ENCODE measurements at regions not wholly inside any gene's neighbourhood (a gene's known extent, or its start where the extent isn't known, plus 50 kb on each side); places are given as distances from the start of the nearest gene placed in this dataset.

DNA sequence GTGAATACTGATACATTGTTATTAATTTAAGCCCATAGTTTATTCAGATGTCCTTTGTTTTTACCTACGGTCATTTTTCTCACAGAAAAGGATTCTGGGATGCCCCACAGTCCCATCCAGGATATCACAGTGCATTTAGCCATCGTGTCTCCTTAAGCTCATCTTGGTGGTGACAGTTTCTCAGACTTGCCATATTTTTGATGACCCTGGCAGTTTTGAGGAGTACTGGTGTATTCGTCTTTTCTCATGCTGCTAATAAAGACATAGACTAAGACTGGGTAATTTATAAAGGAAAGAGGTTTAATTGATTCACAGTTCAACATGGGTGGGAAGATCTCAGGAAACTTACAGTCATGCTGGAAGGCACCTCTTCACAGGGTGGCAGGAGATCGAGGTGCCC is 295.9 kb upstream of the CDH4 start:
- DNase-seq (ENCODE audit: low spot score in 2 of 2): no peak
- no peaks in the 10 kb centered on the region for H3K36me3 ChIP-seq
- H3K9me3 ChIP-seq: no peaks in the 10 kb centered on the region
- intact Hi-C loops (cut with DNase I): no loop called here
- no peaks in the 10 kb centered on the region for H3K4me1 ChIP-seq
- H3K27ac ChIP-seq: no peak overlapping the region
- TF ChIP-seq, protein P1, sequence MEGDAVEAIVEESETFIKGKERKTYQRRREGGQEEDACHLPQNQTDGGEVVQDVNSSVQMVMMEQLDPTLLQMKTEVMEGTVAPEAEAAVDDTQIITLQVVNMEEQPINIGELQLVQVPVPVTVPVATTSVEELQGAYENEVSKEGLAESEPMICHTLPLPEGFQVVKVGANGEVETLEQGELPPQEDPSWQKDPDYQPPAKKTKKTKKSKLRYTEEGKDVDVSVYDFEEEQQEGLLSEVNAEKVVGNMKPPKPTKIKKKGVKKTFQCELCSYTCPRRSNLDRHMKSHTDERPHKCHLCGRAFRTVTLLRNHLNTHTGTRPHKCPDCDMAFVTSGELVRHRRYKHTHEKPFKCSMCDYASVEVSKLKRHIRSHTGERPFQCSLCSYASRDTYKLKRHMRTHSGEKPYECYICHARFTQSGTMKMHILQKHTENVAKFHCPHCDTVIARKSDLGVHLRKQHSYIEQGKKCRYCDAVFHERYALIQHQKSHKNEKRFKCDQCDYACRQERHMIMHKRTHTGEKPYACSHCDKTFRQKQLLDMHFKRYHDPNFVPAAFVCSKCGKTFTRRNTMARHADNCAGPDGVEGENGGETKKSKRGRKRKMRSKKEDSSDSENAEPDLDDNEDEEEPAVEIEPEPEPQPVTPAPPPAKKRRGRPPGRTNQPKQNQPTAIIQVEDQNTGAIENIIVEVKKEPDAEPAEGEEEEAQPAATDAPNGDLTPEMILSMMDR (IDR thresholded peaks at IDR 0.05): no peak
- H3K27me3 ChIP-seq: no peaks in the 10 kb centered on the region
- no peak overlapping the region for H3K4me3 ChIP-seq

DNA sequence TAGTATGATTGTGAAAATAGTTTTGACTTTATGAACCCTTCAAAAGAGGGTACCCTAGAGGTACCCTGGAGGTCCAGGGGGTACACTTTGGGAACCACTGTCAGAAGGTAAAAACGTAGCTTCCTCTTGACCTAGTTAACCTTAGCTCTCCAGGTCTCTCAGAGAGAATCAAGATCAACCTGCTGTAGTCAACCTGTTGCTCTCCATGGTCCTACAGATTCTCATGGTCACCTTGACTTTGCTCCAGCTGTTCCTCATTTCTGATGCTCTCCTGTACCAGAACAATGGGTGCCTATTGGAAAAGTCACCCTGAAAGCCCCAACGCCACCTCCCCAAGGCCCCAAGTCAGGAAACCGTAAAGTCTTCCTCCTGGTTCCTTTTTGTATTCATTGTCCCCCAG is 294.4 kb upstream of the CDH4 start:
- no peak for DNase-seq (ENCODE audit: low spot score in 2 of 2)
- Histone ChIP-seq H3K36me3 (no peaks in the 10 kb centered on the region), H3K27me3 (no peaks in the 10 kb centered on the region), H3K4me1 (no peaks in the 10 kb centered on the region), H3K4me3 (no peak overlapping the region), H3K9me3 (no peaks in the 10 kb centered on the region), H3K27ac (no peak overlapping the region)
- intact Hi-C loops (cut with DNase I): no loop called here
- TF ChIP-seq, protein P1 (IDR thresholded peaks at IDR 0.05): no peak

DNA sequence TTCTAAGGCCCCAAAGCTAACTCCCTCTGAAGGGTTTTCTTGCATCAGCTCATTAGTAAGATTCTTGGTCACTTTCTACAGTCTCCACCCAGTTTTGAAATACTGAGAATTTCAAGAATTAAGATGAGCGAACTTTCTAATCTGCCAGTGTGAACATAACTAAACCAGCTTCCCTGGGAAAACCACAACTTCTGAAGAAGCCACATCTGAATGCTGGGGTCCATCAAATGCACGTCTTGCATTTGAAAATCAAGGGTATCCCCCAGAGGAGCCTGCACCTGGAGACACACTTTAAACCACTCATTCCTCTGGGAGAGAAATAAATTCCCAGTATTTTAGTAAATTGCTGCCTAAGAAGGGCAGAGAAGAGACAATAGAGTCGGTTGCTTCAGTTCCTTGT is 292.1 kb upstream of the CDH4 start:
- Histone ChIP-seq H3K36me3 (no peaks in the 10 kb centered on the region), H3K27me3 (no peaks in the 10 kb centered on the region), H3K9me3 (no peaks in the 10 kb centered on the region), H3K27ac (no peak overlapping the region), H3K4me1 (no peaks in the 10 kb centered on the region), H3K4me3 (no peak overlapping the region)
- intact Hi-C loops (cut with DNase I): no loop called here
- TF ChIP-seq, protein P1 (IDR thresholded peaks at IDR 0.05): no peak
- no peak for DNase-seq (ENCODE audit: low spot score in 2 of 2)

DNA sequence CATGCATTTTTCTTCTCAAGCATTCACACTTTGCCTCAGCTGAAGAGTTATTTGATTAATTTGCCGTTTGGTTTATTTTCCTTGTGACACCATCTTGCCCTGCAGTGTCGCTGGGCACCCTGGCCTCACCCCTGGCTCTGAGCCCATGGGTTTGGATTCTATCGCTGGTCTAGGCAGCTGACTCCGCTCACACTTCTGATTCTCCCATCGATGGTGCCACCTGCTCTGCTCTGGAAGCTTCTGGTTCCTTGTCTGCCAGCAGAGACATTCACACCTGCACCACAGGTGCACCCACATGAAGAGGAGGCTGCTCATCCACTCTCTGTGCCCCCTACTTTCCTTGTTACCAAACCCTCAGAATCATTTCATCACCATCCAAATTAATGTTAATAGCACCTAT is 291.6 kb upstream of the CDH4 start:
- TF ChIP-seq, protein P1 (IDR thresholded peaks at IDR 0.05): no peak
- no peak for DNase-seq (ENCODE audit: low spot score in 2 of 2)
- intact Hi-C loops (cut with DNase I): no loop called here
- Histone ChIP-seq H3K4me1 (no peaks in the 10 kb centered on the region), H3K4me3 (no peak overlapping the region), H3K9me3 (no peaks in the 10 kb centered on the region), H3K36me3 (no peaks in the 10 kb centered on the region), H3K27ac (no peak overlapping the region), H3K27me3 (no peaks in the 10 kb centered on the region)

DNA sequence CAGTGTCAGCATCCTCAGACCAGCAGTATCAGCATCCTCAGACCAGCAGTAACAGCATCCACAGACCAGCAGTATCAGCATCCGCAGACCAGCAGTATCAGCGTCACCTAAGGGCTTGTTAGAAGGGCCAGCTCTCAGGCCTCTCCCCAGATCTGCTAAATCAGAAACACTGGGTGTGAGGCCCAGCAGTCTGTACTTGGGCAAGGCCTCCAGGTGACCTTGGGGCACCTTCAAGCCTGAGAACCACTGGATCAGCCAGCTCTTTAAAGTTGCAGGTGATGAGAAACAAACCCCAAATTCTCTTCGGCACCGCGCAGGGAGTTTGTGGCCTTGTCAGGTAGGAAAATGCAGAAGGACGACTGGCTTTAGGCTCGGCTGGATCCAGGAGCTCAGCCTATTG is 290.5 kb upstream of the CDH4 start:
- no peaks in the 10 kb centered on the region for H3K9me3 ChIP-seq
- TF ChIP-seq, protein P1 (IDR thresholded peaks at IDR 0.05): no peak
- no peak overlapping the region for H3K4me3 ChIP-seq

DNA sequence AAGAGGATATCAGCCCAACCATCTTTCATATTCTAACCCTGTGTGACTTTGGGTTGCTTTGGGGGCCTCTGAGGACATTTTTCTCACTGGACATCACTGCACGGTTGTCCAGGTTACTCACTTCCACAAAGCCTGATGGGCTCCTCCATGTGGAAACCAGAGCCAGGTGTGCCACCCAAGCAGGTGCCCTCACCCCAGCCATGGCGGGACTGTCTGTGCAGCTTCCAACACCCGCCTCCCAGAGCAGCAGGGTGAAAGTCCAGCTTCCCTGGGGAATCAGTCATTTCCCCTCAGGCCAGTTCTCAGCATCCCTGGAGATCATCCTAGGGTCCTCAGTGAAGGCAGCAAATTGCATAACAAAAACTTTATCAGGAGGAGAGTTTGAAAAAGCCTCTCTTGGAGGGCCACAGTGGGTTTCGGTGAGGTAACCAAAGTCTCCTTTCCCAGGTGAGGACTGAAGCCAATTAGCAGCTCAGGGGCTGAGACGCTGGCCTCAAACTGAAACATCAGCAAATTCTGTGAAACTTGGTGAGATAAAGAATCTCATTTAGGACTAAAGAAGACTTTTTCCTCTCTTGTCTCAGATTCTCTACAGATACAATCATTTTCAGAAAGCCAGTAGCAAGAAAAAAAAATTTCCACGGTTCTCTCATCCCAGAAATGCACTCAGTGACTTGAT is 289.6 kb upstream of the CDH4 start:
- Histone ChIP-seq H3K9me3 (no peaks in the 10 kb centered on the region), H3K4me1 (no peaks in the 10 kb centered on the region), H3K27ac (no peak overlapping the region), H3K27me3 (no peaks in the 10 kb centered on the region), H3K36me3 (no peaks in the 10 kb centered on the region), H3K4me3 (no peak overlapping the region)
- no peak for DNase-seq (ENCODE audit: low spot score in 2 of 2)
- intact Hi-C loops (cut with DNase I): no loop called here
- TF ChIP-seq, protein P1 (IDR thresholded peaks at IDR 0.05): no peak

More for the DNA sequence above, 290.5 kb upstream of the CDH4 start:
- Histone ChIP-seq H3K27ac (no peak overlapping the region), H3K4me1 (no peaks in the 10 kb centered on the region), H3K36me3 (no peaks in the 10 kb centered on the region), H3K27me3 (no peaks in the 10 kb centered on the region)
- intact Hi-C loops (cut with DNase I): no loop called here
- DNase-seq (ENCODE audit: low spot score in 2 of 2): no peak

Data from ascending aorta (tissue), 2 donors.